Stimulated activated CD4-positive, alpha-beta T cell treated with anti-CD3 and anti-CD28 coated beads, Interleukin-1b, Interleukin-23, amount 100 ng/mL, for 4 hours (primary cell): ENCODE measurements at regions not wholly inside any gene's neighbourhood (a gene's known extent, or its start where the extent isn't known, plus 50 kb on each side); places are given as distances from the start of the nearest gene placed in this dataset.

Experiments
- DNase-seq, 2 donors: peaks; one replicate each; pipeline ENCODE4 v3.0.0-alpha.2; 2020; ENCODE audit warnings: low read depth in 2 of 2

- no peak for DNase-seq
These were observed 132.2 kb upstream of the NPVF start for GRCh38 chr7:25360451-25360850.

GRCh38 chr7:25361387-25361786 lies 133.1 kb upstream of the NPVF start:
- no peak for DNase-seq

- DNase-seq: no peak
These were observed 133.6 kb upstream of the NPVF start for GRCh38 chr7:25361863-25362262.

- DNase-seq: no peak
These were observed 140.4 kb upstream of the NPVF start for GRCh38 chr7:25368599-25369201.

- DNase-seq: no peak
These were observed 141.5 kb upstream of the NPVF start for GRCh38 chr7:25369786-25370185.

GRCh38 chr7:25371972-25372371 lies 143.7 kb upstream of the NPVF start:
- no peak for DNase-seq

GRCh38 chr7:25375805-25376600 lies 147.7 kb upstream of the NPVF start:
- no peak for DNase-seq

- DNase-seq: no peak
These were observed 151.3 kb upstream of the NPVF start for GRCh38 chr7:25379351-25380300.

- DNase-seq: no peak
These were observed 153.7 kb upstream of the NPVF start for GRCh38 chr7:25381818-25382589.

- no peak for DNase-seq
These were observed 154.6 kb upstream of the NPVF start for GRCh38 chr7:25382869-25383268.

- no peak for DNase-seq
These were observed 155.1 kb upstream of the NPVF start for GRCh38 chr7:25383402-25383801.

- no peak for DNase-seq
These were observed 156.7 kb upstream of the NPVF start for GRCh38 chr7:25384788-25385505.

GRCh38 chr7:25385506-25386136 lies 157.3 kb upstream of the NPVF start:
- DNase-seq: no peak

GRCh38 chr7:25386311-25386744 lies 158.0 kb upstream of the NPVF start:
- DNase-seq: no peak

GRCh38 chr7:25388681-25389080 lies 160.4 kb upstream of the NPVF start:
- no peak for DNase-seq

- DNase-seq: no peak
These were observed 161.3 kb upstream of the NPVF start for GRCh38 chr7:25389489-25390106.

- no peak for DNase-seq
These were observed 163.1 kb upstream of the NPVF start for GRCh38 chr7:25391295-25391861.

GRCh38 chr7:25391961-25392587 lies 163.8 kb upstream of the NPVF start:
- DNase-seq: no peak
